Left lung (tissue), 4 donors: ENCODE measurements at regions not wholly inside any gene's neighbourhood (a gene's known extent, or its start where the extent isn't known, plus 50 kb on each side); places are given as distances from the start of the nearest gene placed in this dataset.

Experiments used
- ATAC-seq: fragments of 200-7000 bp; cut with Tn5 transposase; one replicate; pipeline ENCODE4 v1.9.1; 2020; ENCODE audit warnings: moderate library complexity
- DNase-seq, 4 donors: peaks; one replicate each; pipeline ENCODE4 v3.0.0-alpha.2; 2013 to 2020
- H3K27ac ChIP-seq, 2 donors: fragments of 200-600 bp; sonication (generic) in 1 of 2; one replicate each; pipeline versions ENCODE4 v1.5.0 to v1.8.0; 2020 to 2021
- H3K27me3 ChIP-seq, 2 donors: fragments of 200-600 bp; sonication (generic) in 1 of 2; one replicate each; pipeline versions ENCODE4 v1.5.0 to v1.8.0; 2020 to 2021
- H3K36me3 ChIP-seq, 2 donors: fragments of 200-600 bp; sonication (generic) in 1 of 2; one replicate each; pipeline versions ENCODE4 v1.5.0 to v1.8.0; 2020 to 2021
- H3K4me1 ChIP-seq, 2 donors: fragments of 200-600 bp; one replicate each; pipeline ENCODE4 v1.8.0; 2021
- H3K4me3 ChIP-seq, 2 donors: fragments of 200-600 bp; sonication (generic) in 1 of 2; one replicate each; pipeline versions ENCODE4 v1.5.0 to v1.8.0; 2020 to 2021; ENCODE audit warnings: mild to moderate bottlenecking in 1 of 2
- H3K9me3 ChIP-seq, 2 donors: fragments of 200-600 bp; sonication (generic) in 1 of 2; one replicate each; pipeline versions ENCODE4 v1.5.0 to v1.8.0; 2020 to 2021
- intact Hi-C, 2 donors: fragments of 100-400 bp; cut with DNase I; formaldehyde crosslinking; loops; one replicate each; pipeline versions ENCODE4 v1.11.2 to v1.14.2; 2022
- TF ChIP-seq, protein P1 (sequence below), 2 donors: fragments of 200-600 bp; sonication (generic) in 1 of 2; IDR thresholded peaks; one replicate each; pipeline versions ENCODE4 v1.5.0 to v1.8.0; 2021; ENCODE audit warnings: antibody characterized with exemption in 2 of 2
- donor health status: DM: no; HTN: yes; CAD: no.
- donor health status: DM: no; HTN: no; CAD: no.

DNA sequence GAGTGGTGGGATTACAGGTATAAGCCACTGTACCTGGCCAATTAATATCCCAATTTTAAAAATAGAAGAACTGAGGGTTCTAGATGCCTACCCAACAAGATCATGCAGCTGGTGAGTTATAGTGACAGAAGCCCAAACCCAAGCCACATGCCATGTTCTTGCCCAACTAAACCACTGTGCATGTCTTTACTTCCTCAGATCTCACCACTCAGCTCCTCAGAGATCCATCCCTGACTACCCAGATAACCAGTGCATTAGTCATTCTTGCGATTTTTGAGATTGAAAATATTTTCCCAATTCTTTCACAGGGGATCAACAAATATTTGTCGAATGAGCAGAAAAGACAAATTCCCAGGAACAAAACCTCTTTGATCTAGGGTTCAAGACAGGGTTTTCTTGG lies 303.1 kb downstream of the CBLN1 start:
- H3K27me3 ChIP-seq: no peaks in the 10 kb centered on the region
- ATAC-seq: no peak
- peaks cover 0 to 3% of the 10 kb centered on the region in 2 donors for H3K9me3 ChIP-seq
- no peak overlapping the region for H3K4me3 ChIP-seq
- DNase-seq: no peak
- no peak overlapping the region for H3K27ac ChIP-seq
- TF ChIP-seq, protein P1, sequence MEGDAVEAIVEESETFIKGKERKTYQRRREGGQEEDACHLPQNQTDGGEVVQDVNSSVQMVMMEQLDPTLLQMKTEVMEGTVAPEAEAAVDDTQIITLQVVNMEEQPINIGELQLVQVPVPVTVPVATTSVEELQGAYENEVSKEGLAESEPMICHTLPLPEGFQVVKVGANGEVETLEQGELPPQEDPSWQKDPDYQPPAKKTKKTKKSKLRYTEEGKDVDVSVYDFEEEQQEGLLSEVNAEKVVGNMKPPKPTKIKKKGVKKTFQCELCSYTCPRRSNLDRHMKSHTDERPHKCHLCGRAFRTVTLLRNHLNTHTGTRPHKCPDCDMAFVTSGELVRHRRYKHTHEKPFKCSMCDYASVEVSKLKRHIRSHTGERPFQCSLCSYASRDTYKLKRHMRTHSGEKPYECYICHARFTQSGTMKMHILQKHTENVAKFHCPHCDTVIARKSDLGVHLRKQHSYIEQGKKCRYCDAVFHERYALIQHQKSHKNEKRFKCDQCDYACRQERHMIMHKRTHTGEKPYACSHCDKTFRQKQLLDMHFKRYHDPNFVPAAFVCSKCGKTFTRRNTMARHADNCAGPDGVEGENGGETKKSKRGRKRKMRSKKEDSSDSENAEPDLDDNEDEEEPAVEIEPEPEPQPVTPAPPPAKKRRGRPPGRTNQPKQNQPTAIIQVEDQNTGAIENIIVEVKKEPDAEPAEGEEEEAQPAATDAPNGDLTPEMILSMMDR (IDR thresholded peaks at IDR 0.05): no peak
- intact Hi-C loops: no loop called here
- no peaks in the 10 kb centered on the region for H3K4me1 ChIP-seq
- H3K36me3 ChIP-seq: no peaks in the 10 kb centered on the region

DNA sequence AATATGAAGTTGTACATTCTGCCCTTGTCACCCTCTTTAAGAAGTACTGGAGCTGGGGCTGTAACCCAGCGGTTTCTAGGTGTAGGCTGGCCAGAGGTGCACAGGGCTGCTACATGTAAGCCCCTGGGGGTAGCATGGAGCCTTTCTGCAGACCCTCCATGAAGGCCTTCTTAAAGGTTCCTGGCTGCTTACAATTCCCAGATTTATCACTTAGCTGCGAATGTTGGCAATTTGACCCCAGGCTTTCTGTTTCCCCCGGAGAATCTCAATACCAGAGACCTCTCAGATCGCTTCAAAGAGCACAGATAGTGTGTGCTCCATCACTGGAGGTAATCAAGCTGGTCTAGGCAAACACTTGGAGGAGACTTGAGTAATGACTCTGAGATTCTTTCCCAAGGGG lies 309.4 kb downstream of the CBLN1 start:
- H3K36me3 ChIP-seq: no peaks in the 10 kb centered on the region
- peaks cover 0 to 3% of the 10 kb centered on the region in 2 donors for H3K9me3 ChIP-seq
- no peak overlapping the region for H3K27ac ChIP-seq
- no peaks in the 10 kb centered on the region for H3K4me1 ChIP-seq
- intact Hi-C loops: no loop called here
- DNase-seq (no peak), ATAC-seq (no peak)
- H3K27me3 ChIP-seq: no peaks in the 10 kb centered on the region
- no peak overlapping the region for H3K4me3 ChIP-seq
- TF ChIP-seq, protein P1 (IDR thresholded peaks at IDR 0.05): no peak

DNA sequence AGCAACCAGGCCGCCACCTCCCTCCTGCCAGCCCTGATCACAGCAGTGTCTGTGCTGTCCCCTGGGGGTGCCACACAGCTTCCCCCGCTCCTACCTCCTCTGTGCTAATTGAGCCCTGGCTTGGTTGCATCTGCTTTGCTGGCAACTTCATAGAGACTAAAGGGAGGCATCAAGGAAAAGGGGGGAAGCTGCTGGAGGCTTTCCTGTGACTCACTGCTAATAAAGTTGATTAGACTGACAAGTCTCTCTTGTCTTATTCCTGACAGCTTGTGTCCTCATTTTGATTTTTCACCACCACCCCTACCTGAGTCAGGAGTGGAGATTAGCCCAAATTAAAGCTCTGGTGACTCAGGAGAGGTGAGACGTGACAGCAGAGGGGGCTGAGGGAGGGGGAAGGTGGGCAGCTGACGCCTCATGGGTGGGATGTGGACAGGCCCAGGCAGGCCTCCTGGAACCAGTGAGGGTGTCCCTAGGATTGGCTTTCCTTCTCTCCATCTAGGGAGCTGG lies 310.0 kb downstream of the CBLN1 start:
- no peaks in the 10 kb centered on the region for H3K4me1 ChIP-seq
- H3K4me3 ChIP-seq: no peak overlapping the region
- TF ChIP-seq, protein P1 (IDR thresholded peaks at IDR 0.05): no peak
- no peak overlapping the region for H3K27ac ChIP-seq
- ATAC-seq (no peak), DNase-seq (no peak)
- no peaks in the 10 kb centered on the region for H3K36me3 ChIP-seq
- H3K27me3 ChIP-seq: no peaks in the 10 kb centered on the region
- intact Hi-C loops: no loop called here
- H3K9me3 ChIP-seq: no peaks in the 10 kb centered on the region

DNA sequence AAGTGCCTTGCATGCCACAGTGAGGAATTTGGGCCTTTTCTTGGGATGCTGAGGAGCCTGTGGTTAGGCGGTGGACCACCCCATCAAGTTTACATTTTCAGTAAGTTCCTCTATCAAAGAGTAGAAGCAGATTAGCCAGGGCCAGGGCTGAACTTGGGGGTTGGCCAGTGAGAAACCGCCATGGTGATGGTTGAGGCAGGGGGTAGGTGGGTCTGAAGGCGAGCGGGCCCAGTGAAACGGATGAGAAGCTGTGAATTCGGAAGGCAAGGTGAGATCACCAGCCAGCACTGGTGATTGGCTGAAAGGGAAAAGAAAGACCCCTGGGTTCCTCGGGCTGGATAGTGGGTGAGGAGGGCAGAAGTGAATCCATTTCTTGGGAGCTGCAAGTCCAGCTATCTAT lies 311.4 kb downstream of the CBLN1 start:
- intact Hi-C loops: no loop called here
- Histone ChIP-seq H3K4me3 (no peak overlapping the region), H3K36me3 (no peaks in the 10 kb centered on the region), H3K27ac (no peak overlapping the region), H3K9me3 (no peaks in the 10 kb centered on the region), H3K27me3 (no peaks in the 10 kb centered on the region), H3K4me1 (no peaks in the 10 kb centered on the region)
- TF ChIP-seq, protein P1 (IDR thresholded peaks at IDR 0.05): no peak
- ATAC-seq: no peak
- DNase-seq: no peak

DNA sequence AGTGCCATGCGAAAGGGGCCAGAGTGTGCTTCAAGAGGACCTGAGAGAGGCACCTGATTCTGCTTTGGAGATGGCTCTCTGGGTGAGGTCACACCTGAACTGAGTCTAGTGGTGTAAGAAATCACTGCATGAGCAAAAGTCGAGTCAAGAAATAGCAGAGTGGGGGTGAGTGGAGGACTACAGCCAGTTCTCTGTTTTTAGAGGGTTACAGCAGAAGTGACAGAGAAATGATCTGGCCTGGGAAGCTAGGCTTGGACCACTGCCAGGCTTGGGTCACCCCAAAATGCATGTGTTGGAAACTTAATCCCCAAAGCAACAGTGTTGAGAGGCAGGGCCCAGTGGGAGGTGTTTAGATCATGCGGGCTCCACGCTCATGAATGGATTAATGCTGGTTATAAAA lies 312.0 kb downstream of the CBLN1 start:
- intact Hi-C loops: no loop called here
- H3K4me1 ChIP-seq: no peaks in the 10 kb centered on the region

More for the DNA sequence above, 312.0 kb downstream of the CBLN1 start:
- Histone ChIP-seq H3K36me3 (no peaks in the 10 kb centered on the region), H3K27ac (no peak overlapping the region), H3K9me3 (no peaks in the 10 kb centered on the region), H3K4me3 (no peak overlapping the region), H3K27me3 (no peaks in the 10 kb centered on the region)
- TF ChIP-seq, protein P1 (IDR thresholded peaks at IDR 0.05): no peak
- DNase-seq: no peak
- no peak for ATAC-seq
